ENCODE measurements at regions not wholly inside any gene's neighbourhood (a gene's known extent, or its start where the extent isn't known, plus 50 kb on each side); places are given as distances from the start of the nearest gene placed in this dataset.

- TF ChIP-seq POLR2AphosphoS5 (IDR thresholded peaks at IDR 0.05; ENCODE audit: low read depth) (no peak), REST (IDR thresholded peaks at IDR 0.05; ENCODE audit: insufficient replicate concordance, low read depth) (no peak), GABPA (IDR thresholded peaks at IDR 0.05; ENCODE audit: low read depth) (no peak)
- TF ChIP-seq, protein P1, sequence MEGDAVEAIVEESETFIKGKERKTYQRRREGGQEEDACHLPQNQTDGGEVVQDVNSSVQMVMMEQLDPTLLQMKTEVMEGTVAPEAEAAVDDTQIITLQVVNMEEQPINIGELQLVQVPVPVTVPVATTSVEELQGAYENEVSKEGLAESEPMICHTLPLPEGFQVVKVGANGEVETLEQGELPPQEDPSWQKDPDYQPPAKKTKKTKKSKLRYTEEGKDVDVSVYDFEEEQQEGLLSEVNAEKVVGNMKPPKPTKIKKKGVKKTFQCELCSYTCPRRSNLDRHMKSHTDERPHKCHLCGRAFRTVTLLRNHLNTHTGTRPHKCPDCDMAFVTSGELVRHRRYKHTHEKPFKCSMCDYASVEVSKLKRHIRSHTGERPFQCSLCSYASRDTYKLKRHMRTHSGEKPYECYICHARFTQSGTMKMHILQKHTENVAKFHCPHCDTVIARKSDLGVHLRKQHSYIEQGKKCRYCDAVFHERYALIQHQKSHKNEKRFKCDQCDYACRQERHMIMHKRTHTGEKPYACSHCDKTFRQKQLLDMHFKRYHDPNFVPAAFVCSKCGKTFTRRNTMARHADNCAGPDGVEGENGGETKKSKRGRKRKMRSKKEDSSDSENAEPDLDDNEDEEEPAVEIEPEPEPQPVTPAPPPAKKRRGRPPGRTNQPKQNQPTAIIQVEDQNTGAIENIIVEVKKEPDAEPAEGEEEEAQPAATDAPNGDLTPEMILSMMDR (IDR thresholded peaks at IDR 0.05; ENCODE audit: insufficient read depth, low read length) = no peak
Measured at GRCh38 chr4:144905286-144905685, 192.7 kb downstream of the ANAPC10 start.
